ENCODE measurements at regions not wholly inside any gene's neighbourhood (a gene's known extent, or its start where the extent isn't known, plus 50 kb on each side); places are given as distances from the start of the nearest gene placed in this dataset.
A peak's percentile ranks its signal among the peaks of the same experiment; 100 is the strongest.

DNA sequence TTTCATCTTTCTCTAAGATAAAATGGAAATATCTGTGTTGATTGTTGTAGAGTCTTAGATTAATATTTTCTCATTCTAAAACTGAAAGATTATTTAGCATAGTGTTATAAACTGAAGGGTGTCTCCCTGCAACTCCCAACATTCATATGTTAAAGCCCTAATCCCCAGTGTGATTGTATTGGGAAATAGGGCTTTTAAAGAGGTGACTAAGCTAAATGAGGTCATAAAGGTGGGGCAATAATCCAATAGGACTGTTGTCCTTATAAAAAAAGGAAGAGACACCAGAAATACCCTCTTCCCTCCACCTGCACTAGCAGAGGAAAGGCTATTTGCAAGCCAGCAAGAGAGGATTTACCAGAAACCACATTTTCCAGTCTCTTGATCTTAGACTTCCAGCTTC is 1626.4 kb downstream of the C4orf33 start:
- Histone ChIP-seq H3K4me2 (ENCODE audit: insufficient read depth, low read length) (no peak overlapping the region), H3K79me2 (ENCODE audit: insufficient read depth, low read length) (no peaks in the 10 kb centered on the region), H2AFZ (ENCODE audit: low read length) (no peak overlapping the region), H3K4me1 (ENCODE audit: insufficient read depth, low read length) (no peaks in the 10 kb centered on the region), H3K27me3 (ENCODE audit: insufficient read depth, low read length) (no peaks in the 10 kb centered on the region), H3K27ac (ENCODE audit: low read depth, low read length) (no peak overlapping the region), H3K9me3 (ENCODE audit: low read depth, low read length) (no peaks in the 10 kb centered on the region), H3K36me3 (ENCODE audit: insufficient read depth, low read length) (no peaks in the 10 kb centered on the region), H3K4me3 (ENCODE audit: insufficient read depth, low read length) (no peak overlapping the region), H4K20me1 (ENCODE audit: insufficient read depth, low read length) (no peaks in the 10 kb centered on the region)
- DNase-seq (ENCODE audit: insufficient read length, low spot score, missing footprints) = no peak
- TF ChIP-seq CTCF (IDR thresholded peaks at IDR 0.05; ENCODE audit: extremely low read depth, low read depth, low read length) = no peak

- Histone ChIP-seq H3K27me3 (ENCODE audit: insufficient read depth, low read length) (no peaks in the 10 kb centered on the region), H3K4me3 (ENCODE audit: insufficient read depth, low read length) (no peak overlapping the region), H3K4me1 (ENCODE audit: insufficient read depth, low read length) (no peaks in the 10 kb centered on the region), H3K9me3 (ENCODE audit: low read depth, low read length) (peaks cover 2% of the 10 kb centered on the region), H2AFZ (ENCODE audit: low read length) (no peak overlapping the region), H4K20me1 (ENCODE audit: insufficient read depth, low read length) (no peaks in the 10 kb centered on the region), H3K36me3 (ENCODE audit: insufficient read depth, low read length) (no peaks in the 10 kb centered on the region), H3K79me2 (ENCODE audit: insufficient read depth, low read length) (no peaks in the 10 kb centered on the region), H3K27ac (ENCODE audit: low read depth, low read length) (no peak overlapping the region), H3K4me2 (ENCODE audit: insufficient read depth, low read length) (no peak overlapping the region)
- DNase-seq (ENCODE audit: insufficient read length, low spot score, missing footprints) = no peak
- no peak for TF ChIP-seq CTCF (IDR thresholded peaks at IDR 0.05; ENCODE audit: extremely low read depth, low read depth, low read length)
These were observed 1640.7 kb downstream of the C4orf33 start for GRCh38 chr4:130736436-130737185.

GRCh38 chr4:130738233-130738632 is 1642.3 kb downstream of the C4orf33 start:
- Histone ChIP-seq H3K4me2 (ENCODE audit: insufficient read depth, low read length) (no peak overlapping the region), H3K36me3 (ENCODE audit: insufficient read depth, low read length) (no peaks in the 10 kb centered on the region), H3K4me1 (ENCODE audit: insufficient read depth, low read length) (no peaks in the 10 kb centered on the region), H3K9me3 (ENCODE audit: low read depth, low read length) (peaks cover 2% of the 10 kb centered on the region), H4K20me1 (ENCODE audit: insufficient read depth, low read length) (no peaks in the 10 kb centered on the region), H3K27ac (ENCODE audit: low read depth, low read length) (no peak overlapping the region), H3K4me3 (ENCODE audit: insufficient read depth, low read length) (no peak overlapping the region), H3K27me3 (ENCODE audit: insufficient read depth, low read length) (no peaks in the 10 kb centered on the region), H3K79me2 (ENCODE audit: insufficient read depth, low read length) (no peaks in the 10 kb centered on the region), H2AFZ (ENCODE audit: low read length) (no peak overlapping the region)
- no peak for TF ChIP-seq CTCF (IDR thresholded peaks at IDR 0.05; ENCODE audit: extremely low read depth, low read depth, low read length)
- DNase-seq (ENCODE audit: insufficient read length, low spot score, missing footprints) = peak; percentile 11

DNA sequence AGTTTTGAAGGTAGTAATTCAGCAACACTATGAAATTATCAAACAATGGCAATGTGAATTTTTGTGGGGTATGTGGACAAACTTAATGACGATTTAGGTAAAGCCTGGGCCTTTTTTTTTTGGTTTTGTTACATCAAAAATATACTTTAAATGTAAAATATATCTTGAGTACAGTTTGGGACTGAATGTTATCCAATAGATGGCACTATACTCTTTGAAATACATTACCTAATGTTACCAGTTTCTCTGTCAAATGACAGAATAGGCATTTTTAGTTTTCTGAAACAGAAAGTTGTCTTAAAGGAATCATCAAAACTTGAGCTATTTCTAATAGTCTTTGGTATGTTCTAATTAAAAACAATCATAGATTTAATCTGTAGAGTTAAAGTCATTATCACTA is 1651.9 kb downstream of the C4orf33 start:
- Histone ChIP-seq H3K9me3 (ENCODE audit: low read depth, low read length) (no peaks in the 10 kb centered on the region), H3K4me3 (ENCODE audit: insufficient read depth, low read length) (no peak overlapping the region), H3K79me2 (ENCODE audit: insufficient read depth, low read length) (no peaks in the 10 kb centered on the region), H4K20me1 (ENCODE audit: insufficient read depth, low read length) (no peaks in the 10 kb centered on the region), H3K27ac (ENCODE audit: low read depth, low read length) (no peak overlapping the region), H3K27me3 (ENCODE audit: insufficient read depth, low read length) (no peaks in the 10 kb centered on the region), H3K4me2 (ENCODE audit: insufficient read depth, low read length) (no peak overlapping the region), H2AFZ (ENCODE audit: low read length) (no peak overlapping the region), H3K36me3 (ENCODE audit: insufficient read depth, low read length) (no peaks in the 10 kb centered on the region), H3K4me1 (ENCODE audit: insufficient read depth, low read length) (no peaks in the 10 kb centered on the region)
- no peak for TF ChIP-seq CTCF (IDR thresholded peaks at IDR 0.05; ENCODE audit: extremely low read depth, low read depth, low read length)
- DNase-seq (ENCODE audit: insufficient read length, low spot score, missing footprints) = no peak
